ENCODE measurements at regions not wholly inside any gene's neighbourhood (a gene's known extent, or its start where the extent isn't known, plus 50 kb on each side); places are given as distances from the start of the nearest gene placed in this dataset.

DNA sequence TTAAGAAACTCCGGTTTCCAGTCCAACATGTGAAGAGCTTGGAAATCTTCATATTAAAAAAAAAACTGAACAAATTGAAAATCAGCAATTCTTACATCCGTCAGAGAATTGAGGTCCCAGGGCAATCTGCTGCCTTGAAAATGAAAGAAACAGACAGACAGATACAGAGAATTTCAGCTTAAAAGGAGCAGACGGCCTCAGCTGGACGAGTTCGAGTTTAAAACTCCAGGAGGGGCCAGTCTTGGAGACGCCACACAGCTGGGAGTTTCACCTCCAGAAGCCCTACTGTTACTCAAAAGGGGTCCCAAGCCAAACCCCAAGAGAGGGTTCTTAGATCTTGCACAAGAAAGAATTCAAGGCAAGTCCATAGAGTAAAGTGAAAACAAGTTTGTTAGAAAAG lies 226.5 kb upstream of the ARL4C start:
- TF ChIP-seq POLR2AphosphoS5 (IDR thresholded peaks at IDR 0.05; ENCODE audit: insufficient read depth in 1 of 2, low read depth in 1 of 2) (no peak), POLR2A (IDR thresholded peaks at IDR 0.05) (no peak)
- TF ChIP-seq, protein P1, sequence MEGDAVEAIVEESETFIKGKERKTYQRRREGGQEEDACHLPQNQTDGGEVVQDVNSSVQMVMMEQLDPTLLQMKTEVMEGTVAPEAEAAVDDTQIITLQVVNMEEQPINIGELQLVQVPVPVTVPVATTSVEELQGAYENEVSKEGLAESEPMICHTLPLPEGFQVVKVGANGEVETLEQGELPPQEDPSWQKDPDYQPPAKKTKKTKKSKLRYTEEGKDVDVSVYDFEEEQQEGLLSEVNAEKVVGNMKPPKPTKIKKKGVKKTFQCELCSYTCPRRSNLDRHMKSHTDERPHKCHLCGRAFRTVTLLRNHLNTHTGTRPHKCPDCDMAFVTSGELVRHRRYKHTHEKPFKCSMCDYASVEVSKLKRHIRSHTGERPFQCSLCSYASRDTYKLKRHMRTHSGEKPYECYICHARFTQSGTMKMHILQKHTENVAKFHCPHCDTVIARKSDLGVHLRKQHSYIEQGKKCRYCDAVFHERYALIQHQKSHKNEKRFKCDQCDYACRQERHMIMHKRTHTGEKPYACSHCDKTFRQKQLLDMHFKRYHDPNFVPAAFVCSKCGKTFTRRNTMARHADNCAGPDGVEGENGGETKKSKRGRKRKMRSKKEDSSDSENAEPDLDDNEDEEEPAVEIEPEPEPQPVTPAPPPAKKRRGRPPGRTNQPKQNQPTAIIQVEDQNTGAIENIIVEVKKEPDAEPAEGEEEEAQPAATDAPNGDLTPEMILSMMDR (IDR thresholded peaks at IDR 0.05), result no peak

Measured in vagina (tissue), 2 donors.